ENCODE measurements at regions not wholly inside any gene's neighbourhood (a gene's known extent, or its start where the extent isn't known, plus 50 kb on each side); places are given as distances from the start of the nearest gene placed in this dataset.
A peak's percentile ranks its signal among the peaks of the same experiment; 100 is the strongest.

GRCh38 chr2:150045601-150046000 is 441.9 kb downstream of the RND3 start:
- no peak overlapping the region for H3K4me2 ChIP-seq
- no peaks in the 10 kb centered on the region for H3K79me2 ChIP-seq (ENCODE audit: insufficient read depth)
- POLR2A ChIA-PET = no interaction called here
- H3K4me1 ChIP-seq (ENCODE audit: control insufficient read depth in 1 of 2, insufficient read depth in 2 of 2, low read depth in 1 of 2, low read length in 1 of 2) = no peaks in the 10 kb centered on the region; a peak in 1 of 4 replicates
- CTCF ChIA-PET = no interaction called here
- WGBS (ENCODE audit: low lambda C conversion rate) = 86% methylated on average over 4 of the region's 4 CpGs
- DNase-seq = no peak
- no peaks in the 10 kb centered on the region for H3K9me3 ChIP-seq
- H3K9ac ChIP-seq = no peak overlapping the region
- no peak overlapping the region for H3K27ac ChIP-seq (ENCODE audit: low read depth in 2 of 2, low read length in 1 of 2)
- no peaks in the 10 kb centered on the region for H3F3A ChIP-seq (replicated peaks; ENCODE audit: insufficient read depth)
- TF ChIP-seq FOXM1 (IDR thresholded peaks at IDR 0.05; ENCODE audit: low read depth) (no peak), RCOR1 (IDR thresholded peaks at IDR 0.05; ENCODE audit: low read length) (no peak), TCF12 (IDR thresholded peaks at IDR 0.05) (0 out of 2 replicates have a peak, but pooled peaks have one; percentile 10), TAF1 (IDR thresholded peaks at IDR 0.05; ENCODE audit: borderline replicate concordance, low read depth, low read length) (no peak), MEF2A (IDR thresholded peaks at IDR 0.05; ENCODE audit: borderline replicate concordance, low read depth) (no peak), FOXJ3 (CRISPR knock-in tag; IDR thresholded peaks at IDR 0.05) (no peak), ZBTB33 (IDR thresholded peaks at IDR 0.05; ENCODE audit: borderline replicate concordance, low read depth) (no peak), PBX3 (IDR thresholded peaks at IDR 0.05) (no peak)
- H3K9me2 ChIP-seq = no peaks in the 10 kb centered on the region
- no peaks in the 10 kb centered on the region for H3K27me3 ChIP-seq (ENCODE audit: insufficient read depth)
- no peak overlapping the region; the same call in 1 of the 2 replicates for H2AFZ ChIP-seq (ENCODE audit: low read depth)
- H3K36me3 ChIP-seq (replicated peaks in 1 of 2; ENCODE audit: control insufficient read depth in 1 of 2, insufficient read depth in 2 of 2, low read length in 1 of 2) = no peaks in the 10 kb centered on the region
- no peaks in the 10 kb centered on the region for H4K20me1 ChIP-seq (ENCODE audit: insufficient read depth)
- no peak overlapping the region for H3K4me3 ChIP-seq (ENCODE audit: low read depth in 2 of 2, low read length in 1 of 2)

- 92% methylated on average over 2 of the region's 2 CpGs for WGBS (ENCODE audit: low lambda C conversion rate)
- ChIA-PET CTCF (no interaction called here), POLR2A (no interaction called here)
- H3K36me3 ChIP-seq (replicated peaks in 1 of 2; ENCODE audit: control insufficient read depth in 1 of 2, insufficient read depth in 2 of 2, low read length in 1 of 2) = no peaks in the 10 kb centered on the region
- no peak overlapping the region for H3K4me2 ChIP-seq
- H3K4me3 ChIP-seq (ENCODE audit: low read depth in 2 of 2, low read length in 1 of 2) = no peak overlapping the region
- no peaks in the 10 kb centered on the region for H3K9me2 ChIP-seq
- H3K9ac ChIP-seq = no peak overlapping the region
- no peak for DNase-seq
- H4K20me1 ChIP-seq (ENCODE audit: insufficient read depth) = no peaks in the 10 kb centered on the region
- H3F3A ChIP-seq (replicated peaks; ENCODE audit: insufficient read depth) = no peaks in the 10 kb centered on the region
- no peaks in the 10 kb centered on the region for H3K79me2 ChIP-seq (ENCODE audit: insufficient read depth)
- H3K27ac ChIP-seq (ENCODE audit: low read depth in 2 of 2, low read length in 1 of 2) = no peak overlapping the region
- H3K27me3 ChIP-seq (ENCODE audit: insufficient read depth) = no peaks in the 10 kb centered on the region
- no peak for TF ChIP-seq JUND (IDR thresholded peaks at IDR 0.05)
- H3K9me3 ChIP-seq = no peaks in the 10 kb centered on the region
- no peaks in the 10 kb centered on the region; a peak in 1 of 4 replicates for H3K4me1 ChIP-seq (ENCODE audit: control insufficient read depth in 1 of 2, insufficient read depth in 2 of 2, low read depth in 1 of 2, low read length in 1 of 2)
- H2AFZ ChIP-seq (ENCODE audit: low read depth) = no peak overlapping the region
Observed at GRCh38 chr2:150043172-150043500, 444.3 kb downstream of the RND3 start.

GRCh38 chr2:150042500-150043171 is 444.8 kb downstream of the RND3 start:
- H3K79me2 ChIP-seq (ENCODE audit: insufficient read depth) = no peaks in the 10 kb centered on the region
- H3K27ac ChIP-seq (ENCODE audit: low read depth in 2 of 2, low read length in 1 of 2) = no peak overlapping the region
- no peaks in the 10 kb centered on the region for H3K36me3 ChIP-seq (replicated peaks in 1 of 2; ENCODE audit: control insufficient read depth in 1 of 2, insufficient read depth in 2 of 2, low read length in 1 of 2)
- H3K9me2 ChIP-seq = no peaks in the 10 kb centered on the region
- peaks cover 4% of the 10 kb centered on the region; the same call in 1 of the 2 replicates for H3K9me3 ChIP-seq
- H3K4me1 ChIP-seq (ENCODE audit: control insufficient read depth in 1 of 2, insufficient read depth in 2 of 2, low read depth in 1 of 2, low read length in 1 of 2) = no peaks in the 10 kb centered on the region; a peak in 1 of 4 replicates
- ChIA-PET CTCF (no interaction called here), POLR2A (no interaction called here)
- no peaks in the 10 kb centered on the region for H3K27me3 ChIP-seq (ENCODE audit: insufficient read depth)
- TF ChIP-seq FOXJ3 (CRISPR knock-in tag; IDR thresholded peaks at IDR 0.05) = no peak
- TF ChIP-seq MEF2A (IDR thresholded peaks at IDR 0.05; ENCODE audit: borderline replicate concordance, low read depth) = no peak
- no peak for TF ChIP-seq MXI1 (IDR thresholded peaks at IDR 0.05; ENCODE audit: low read depth, low read length)
- TF ChIP-seq ELF1 (IDR thresholded peaks at IDR 0.05) = no peak
- TF ChIP-seq EZH2phosphoT487 (IDR thresholded peaks at IDR 0.05; ENCODE audit: borderline replicate concordance, low read depth) = no peak
- no peak overlapping the region for H2AFZ ChIP-seq (ENCODE audit: low read depth)
- H3K9ac ChIP-seq = no peak overlapping the region
- H3K4me3 ChIP-seq (ENCODE audit: low read depth in 2 of 2, low read length in 1 of 2) = no peak overlapping the region
- H3F3A ChIP-seq (replicated peaks; ENCODE audit: insufficient read depth) = peaks cover 1% of the 10 kb centered on the region
- DNase-seq = no peak
- H4K20me1 ChIP-seq (ENCODE audit: insufficient read depth) = no peaks in the 10 kb centered on the region
- 94% methylated on average over 5 of the region's 5 CpGs for WGBS (ENCODE audit: low lambda C conversion rate)
- no peak overlapping the region for H3K4me2 ChIP-seq
